ENCODE measurements at regions not wholly inside any gene's neighbourhood (a gene's known extent, or its start where the extent isn't known, plus 50 kb on each side); places are given as distances from the start of the nearest gene placed in this dataset.

GRCh38 chr1:143661418-143662101 lies 310.2 kb downstream of the FAM72C start:
- no peak overlapping the region for H3K4me2 ChIP-seq (ENCODE audit: low read depth, low read length)
- ATAC-seq = no peak
- BruUV-seq (replicated peaks) = no TSS peak
- in situ Hi-C loops (cut with HindIII; ENCODE audit: extremely low pct_ligation_motif_present, low pct_unique_long_range_greater_than_20kb) (no loop called here), intact Hi-C loops (cut with micrococcal nuclease; ENCODE audit: unreplicated experiment) (no loop called here)
- 82% methylated on average over 34 of the region's 47 CpGs for WGBS (ENCODE audit: low lambda C conversion rate)
- no peak overlapping the region for H3K4me3 ChIP-seq (replicated peaks in 1 of 3; ENCODE audit: insufficient read depth in 1 of 3, low read depth in 2 of 3, low read length in 3 of 3)
- DNase-seq (ENCODE audit: low spot score) = no peak
- ChIA-PET CTCF (ENCODE audit: low intra/inter-chr PET ratio, low total read pairs) (no interaction called here), POLR2A (no interaction called here)
- no peaks in the 10 kb centered on the region for H3K36me3 ChIP-seq (replicated peaks in 1 of 2; ENCODE audit: control insufficient read depth in 1 of 2, insufficient read depth in 2 of 2, low read length in 2 of 2)
- H3K4me1 ChIP-seq (ENCODE audit: insufficient read depth, low read length) = no peaks in the 10 kb centered on the region
- H3K9ac ChIP-seq (ENCODE audit: insufficient read depth, low read depth, low read length) = no peak overlapping the region
- FAIRE-seq = no peak
- no peak overlapping the region for H3K27ac ChIP-seq (ENCODE audit: extremely low read length, insufficient read depth, low read length)
- H4K20me1 ChIP-seq (ENCODE audit: insufficient read depth, low read length) = no peaks in the 10 kb centered on the region
- H2AFZ ChIP-seq (ENCODE audit: low read length) = no peak overlapping the region
- peaks cover 0 to 4% of the 10 kb centered on the region in 2 experiments; a peak in 1 of 5 replicates for H3K27me3 ChIP-seq (ENCODE audit: control insufficient read depth in 1 of 2, insufficient read depth in 2 of 2, low read length in 2 of 2)
- no peaks in the 10 kb centered on the region for H3K79me2 ChIP-seq (ENCODE audit: insufficient read depth, low read length)
- TF ChIP-seq JARID2 (CRISPR knock-in tag; IDR thresholded peaks at IDR 0.05; ENCODE audit: insufficient replicate concordance) (no peak), GATA4 (IDR thresholded peaks at IDR 0.05; ENCODE audit: borderline replicate concordance, low read depth) (no peak), ZNF674 (CRISPR knock-in tag; IDR thresholded peaks at IDR 0.05; ENCODE audit: low read depth) (no peak), ARID3A (IDR thresholded peaks at IDR 0.05; ENCODE audit: low read depth, low read length) (no peak), SETDB1 (CRISPR knock-in tag; IDR thresholded peaks at IDR 0.05; ENCODE audit: borderline replicate concordance) (no peak), HDAC1 (CRISPR knock-in tag; IDR thresholded peaks at IDR 0.05) (no peak), MAZ (IDR thresholded peaks at IDR 0.05; ENCODE audit: borderline replicate concordance, low read depth, low read length) (no peak), MAZ (CRISPR knock-in tag; IDR thresholded peaks at IDR 0.05; ENCODE audit: low read depth) (no peak), HOXA9 (CRISPR knock-in tag; IDR thresholded peaks at IDR 0.05; ENCODE audit: borderline replicate concordance) (no peak), MLXIP (CRISPR knock-in tag; IDR thresholded peaks at IDR 0.05; ENCODE audit: borderline replicate concordance) (no peak), ZBTB7A (CRISPR knock-in tag; IDR thresholded peaks at IDR 0.05) (no peak), ZNF510 (CRISPR knock-in tag; IDR thresholded peaks at IDR 0.05; ENCODE audit: low read depth) (no peak), ZNF501 (CRISPR knock-in tag; IDR thresholded peaks at IDR 0.05) (no peak)
- no peaks in the 10 kb centered on the region; the same call in 1 of the 2 replicates for H3K9me3 ChIP-seq (ENCODE audit: low read length)
